ENCODE measurements at regions not wholly inside any gene's neighbourhood (a gene's known extent, or its start where the extent isn't known, plus 50 kb on each side); places are given as distances from the start of the nearest gene placed in this dataset.

DNA sequence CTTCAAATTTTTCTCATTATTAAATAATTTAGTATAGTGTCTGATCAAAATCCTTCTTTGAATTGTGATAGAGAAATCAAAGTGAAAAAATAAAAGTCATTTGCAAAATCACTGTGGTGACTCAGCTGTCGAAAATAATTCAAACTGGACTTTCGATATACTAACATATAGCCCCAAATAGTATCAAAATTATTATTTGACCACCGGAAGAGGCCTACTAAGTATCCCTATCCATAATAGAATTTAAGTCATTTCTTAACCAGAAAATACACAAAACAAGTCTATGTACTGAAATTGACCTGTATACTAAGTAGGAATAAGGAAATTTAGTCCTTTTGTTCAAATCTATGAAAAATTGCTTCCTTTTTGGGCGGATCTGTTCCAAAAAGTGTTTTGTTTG, 180.7 kb downstream of the MRPL39 start:
- no peak for DNase-seq (ENCODE audit: insufficient read length, low spot score)

DNA sequence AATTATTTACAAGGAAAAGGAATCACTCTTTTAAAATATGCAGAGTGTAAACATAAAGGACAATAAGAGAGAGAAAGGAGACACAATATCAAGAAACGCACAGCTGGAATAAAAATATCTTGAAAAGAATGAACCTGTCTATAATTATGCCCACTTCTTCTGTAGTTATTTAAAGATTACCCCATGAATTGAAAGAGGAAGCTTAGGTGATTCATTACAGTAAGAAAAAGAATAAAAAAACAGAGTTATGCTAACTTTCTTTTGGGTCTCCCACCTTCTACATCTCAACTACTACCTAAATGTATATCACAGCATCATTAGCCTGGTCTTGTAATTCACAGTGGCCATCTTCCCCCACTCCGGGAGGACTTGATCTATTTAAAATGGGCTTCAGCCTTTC, 182.1 kb downstream of the MRPL39 start:
- FAIRE-seq (peak; percentile 92), DNase-seq (ENCODE audit: insufficient read length, low spot score) (no peak)

More for the DNA sequence above, 180.7 kb downstream of the MRPL39 start:
- peak; percentile 55 for FAIRE-seq

DNA sequence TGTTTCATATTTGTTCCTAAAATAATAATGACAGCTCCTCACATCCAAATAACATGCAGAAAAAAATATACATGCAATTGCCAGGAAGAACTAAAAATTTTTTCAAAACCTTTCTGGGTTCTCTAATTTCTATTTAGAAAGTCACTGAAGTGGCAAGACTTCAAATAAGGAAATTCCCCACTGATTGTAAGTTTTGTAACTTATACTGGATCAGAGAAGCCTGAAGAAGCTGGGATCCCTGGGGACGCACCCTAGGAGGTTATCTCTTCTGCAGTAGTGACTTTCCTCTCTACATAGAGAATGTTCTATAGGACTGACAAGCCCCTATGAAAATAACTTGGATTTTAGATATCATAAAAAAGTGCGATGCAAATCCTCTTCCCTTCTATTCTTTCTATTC, 182.6 kb downstream of the MRPL39 start:
- DNase-seq (ENCODE audit: insufficient read length, low spot score) (no peak), FAIRE-seq (no peak)

DNA sequence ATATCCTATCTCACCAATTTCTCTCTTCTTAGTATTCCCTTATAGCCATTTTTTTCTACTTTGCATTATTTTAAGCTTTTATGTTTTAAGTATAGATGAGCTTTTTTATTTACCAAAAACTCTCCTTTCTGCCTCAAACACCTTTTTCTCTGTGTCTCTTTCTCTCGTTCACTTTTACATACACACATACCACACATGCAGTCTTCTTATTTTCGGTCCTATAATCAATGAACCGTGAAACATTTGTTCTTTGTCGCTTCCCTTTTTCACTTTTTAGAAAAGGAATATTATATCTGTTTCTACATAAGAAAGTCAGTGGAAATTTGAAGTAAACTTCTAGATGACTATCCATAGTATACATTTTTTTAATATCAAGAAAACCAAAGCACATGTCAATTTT, 183.2 kb downstream of the MRPL39 start:
- peak; percentile 94 for FAIRE-seq
- no peak for DNase-seq (ENCODE audit: insufficient read length, low spot score)

DNA sequence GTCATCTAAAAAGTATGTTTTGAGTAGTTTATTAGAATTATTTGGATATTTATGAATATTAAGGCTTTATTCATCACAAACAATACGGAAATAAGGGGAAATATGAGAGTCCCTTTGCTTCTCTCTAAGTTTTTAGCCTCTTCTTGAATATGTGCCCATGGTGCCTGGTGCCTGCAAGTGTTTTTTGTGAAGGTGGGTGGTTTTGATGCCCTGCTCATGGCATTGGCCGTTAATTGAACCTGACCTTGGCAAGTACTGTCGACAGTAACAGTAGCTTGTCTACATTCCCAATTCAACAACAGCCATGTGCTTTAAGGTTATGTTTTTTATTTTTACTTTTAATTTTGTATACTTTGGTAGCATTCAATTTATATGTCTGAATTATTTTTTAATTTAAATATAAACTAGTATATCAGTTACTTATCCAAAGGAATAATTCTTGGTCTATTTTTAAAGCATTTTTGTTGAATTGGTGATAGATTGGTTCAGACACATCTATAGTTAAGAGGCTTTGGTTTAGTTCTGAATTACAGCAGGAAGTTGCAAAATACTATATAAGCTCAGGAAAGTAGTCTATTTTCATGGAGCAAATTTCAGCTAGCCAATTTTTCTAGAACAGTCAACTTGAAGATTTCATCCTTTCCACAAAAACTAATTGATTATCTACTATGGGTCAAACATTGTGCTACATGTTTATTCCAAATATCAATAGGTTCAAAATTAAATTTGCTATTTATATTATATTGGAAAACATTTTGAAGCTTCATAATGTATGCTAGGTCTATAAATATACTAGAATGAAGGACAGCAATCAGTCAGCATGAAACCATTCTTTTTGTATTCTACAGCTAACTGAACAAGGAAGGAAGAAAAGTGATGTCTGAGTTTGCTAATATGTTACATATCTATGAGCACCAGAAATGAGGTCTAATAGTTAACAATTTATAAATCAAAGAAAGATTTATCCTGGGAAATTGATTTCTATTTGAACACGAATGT, 184.4 kb downstream of the MRPL39 start:
- no peak for DNase-seq (ENCODE audit: insufficient read length, low spot score)
- FAIRE-seq = peak; percentile 87

DNA sequence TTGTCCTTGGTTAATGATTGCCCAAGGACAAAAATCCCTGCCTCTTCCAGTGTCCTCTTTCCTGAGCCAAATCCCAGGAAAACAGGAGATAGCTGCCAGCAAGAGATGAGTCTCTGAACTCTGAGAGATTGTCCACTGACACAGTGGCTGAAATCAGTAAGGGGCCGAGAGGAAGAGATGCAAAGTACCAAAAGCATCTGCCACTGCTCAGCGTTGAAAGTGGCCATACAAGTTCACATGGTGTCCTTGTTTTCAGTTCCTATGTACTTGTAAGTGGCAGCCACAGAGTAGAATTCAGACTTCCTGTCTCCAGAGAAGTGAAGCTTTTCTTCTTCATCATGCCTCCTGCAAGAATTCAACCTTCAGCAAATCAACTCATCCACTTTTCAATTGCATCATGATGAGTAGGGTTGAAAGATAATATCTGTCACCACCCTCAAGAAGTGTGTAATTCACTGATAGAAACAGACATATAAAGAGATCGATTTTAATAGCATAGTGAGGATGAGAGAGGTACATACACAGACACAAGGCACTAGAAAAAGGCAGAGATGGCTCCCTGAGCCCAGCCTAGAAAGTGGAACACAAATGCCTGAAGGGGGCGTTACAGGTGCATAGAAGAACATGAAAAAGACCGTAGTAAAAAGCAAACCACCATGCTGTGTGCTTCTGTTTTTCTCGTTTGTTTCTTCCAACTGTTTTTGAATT, 185.8 kb downstream of the MRPL39 start:
- peak; percentile 100 for FAIRE-seq
- DNase-seq (ENCODE audit: insufficient read length, low spot score) = no peak

DNA sequence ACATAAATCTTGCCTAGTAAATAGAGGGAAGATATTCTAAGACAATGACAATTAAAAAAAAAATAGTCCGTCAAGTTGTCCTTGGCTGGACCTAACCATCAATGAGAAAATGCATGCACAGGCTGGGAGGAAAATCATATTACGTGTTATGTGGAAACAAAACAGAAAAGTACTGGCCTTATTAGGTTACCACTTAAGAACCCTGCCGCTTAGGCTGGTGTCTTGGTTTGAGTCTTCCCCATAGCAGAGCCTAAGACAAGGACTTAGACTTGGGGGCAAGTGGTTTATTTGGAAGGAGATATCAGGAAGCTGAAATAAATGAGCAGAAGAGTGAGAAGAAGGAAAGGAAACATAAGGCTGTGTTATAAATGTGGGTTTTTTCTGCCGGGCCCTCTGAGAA, 186.4 kb downstream of the MRPL39 start:
- DNase-seq (ENCODE audit: insufficient read length, low spot score) = no peak
- FAIRE-seq = no peak

DNA sequence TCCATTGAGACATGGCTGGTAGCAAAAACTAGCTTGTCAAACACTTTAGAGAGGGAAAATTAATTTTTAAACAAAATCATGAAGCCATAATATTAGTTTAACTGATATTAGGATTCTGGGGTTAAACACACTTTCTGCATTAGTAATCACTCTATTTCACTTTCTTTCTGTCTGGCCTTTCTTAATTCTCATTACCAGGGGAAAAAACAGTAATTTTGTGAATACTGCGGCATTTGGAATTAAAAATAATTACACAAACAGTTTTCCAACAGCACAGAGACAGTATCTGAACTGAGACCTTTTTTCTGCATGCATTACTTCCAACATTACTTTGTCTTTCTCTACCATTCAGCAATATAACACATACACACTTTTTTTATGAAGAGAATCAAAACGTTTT, 190.6 kb downstream of the MRPL39 start:
- DNase-seq (ENCODE audit: insufficient read length, low spot score) (no peak), FAIRE-seq (peak; percentile 82)

DNA sequence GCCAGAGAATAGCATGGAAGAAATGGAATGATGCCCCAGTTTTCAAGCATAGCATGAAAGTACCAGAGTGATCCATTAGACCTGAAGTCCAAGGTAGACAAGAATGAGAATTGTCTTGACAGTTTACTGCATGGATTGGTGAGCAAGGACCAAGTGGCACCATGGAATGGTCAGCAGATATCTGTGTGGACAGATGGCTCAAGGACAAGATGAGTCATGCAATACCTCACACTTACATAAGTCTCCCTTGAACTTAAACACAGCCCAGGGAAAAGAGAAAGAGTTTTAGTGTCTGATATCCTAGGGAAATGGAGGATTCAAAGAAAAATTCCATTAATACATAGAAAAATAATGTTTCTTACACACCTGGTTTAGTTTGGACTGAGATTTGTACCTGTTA, 195.2 kb downstream of the MRPL39 start:
- FAIRE-seq (no peak), DNase-seq (ENCODE audit: insufficient read length, low spot score) (no peak)

DNA sequence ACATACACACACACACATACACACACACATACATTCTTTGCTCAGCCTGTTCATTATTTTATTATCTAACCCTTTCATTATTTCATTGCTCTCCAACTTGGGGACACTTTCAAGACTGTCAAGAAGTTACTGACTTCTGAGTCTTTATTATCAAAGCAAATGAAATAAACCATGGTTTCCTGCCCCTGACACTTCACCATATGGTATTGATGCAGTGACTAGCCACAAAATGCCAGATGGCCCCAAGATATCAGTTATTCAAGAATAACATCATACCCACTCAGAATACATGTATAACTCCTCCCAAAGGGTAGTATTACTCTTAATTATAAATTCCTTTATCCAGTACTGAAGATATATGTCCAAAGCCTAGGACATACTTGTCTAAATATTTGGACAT, 197.3 kb downstream of the MRPL39 start:
- no peak for FAIRE-seq
- DNase-seq (ENCODE audit: insufficient read length, low spot score) = no peak

DNA sequence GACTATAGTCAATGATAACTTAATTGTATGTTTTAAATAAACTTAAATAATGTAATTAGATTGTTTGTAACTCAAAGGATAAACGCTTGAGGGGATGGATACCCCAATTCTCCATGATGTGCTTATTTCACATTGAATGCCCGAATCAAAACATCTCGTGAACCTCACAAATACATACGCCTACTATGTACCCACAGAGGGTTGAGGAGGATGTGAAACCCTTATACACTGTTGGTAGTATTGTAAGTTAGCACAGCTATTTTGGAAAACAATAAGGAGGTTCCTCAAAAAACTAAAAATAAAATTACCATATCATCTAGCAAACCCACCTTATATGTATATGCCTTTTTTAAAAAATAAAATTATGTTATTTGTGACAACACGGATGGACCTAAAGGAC, 198.6 kb downstream of the MRPL39 start:
- DNase-seq (ENCODE audit: insufficient read length, low spot score) = no peak
- FAIRE-seq = no peak

DNA sequence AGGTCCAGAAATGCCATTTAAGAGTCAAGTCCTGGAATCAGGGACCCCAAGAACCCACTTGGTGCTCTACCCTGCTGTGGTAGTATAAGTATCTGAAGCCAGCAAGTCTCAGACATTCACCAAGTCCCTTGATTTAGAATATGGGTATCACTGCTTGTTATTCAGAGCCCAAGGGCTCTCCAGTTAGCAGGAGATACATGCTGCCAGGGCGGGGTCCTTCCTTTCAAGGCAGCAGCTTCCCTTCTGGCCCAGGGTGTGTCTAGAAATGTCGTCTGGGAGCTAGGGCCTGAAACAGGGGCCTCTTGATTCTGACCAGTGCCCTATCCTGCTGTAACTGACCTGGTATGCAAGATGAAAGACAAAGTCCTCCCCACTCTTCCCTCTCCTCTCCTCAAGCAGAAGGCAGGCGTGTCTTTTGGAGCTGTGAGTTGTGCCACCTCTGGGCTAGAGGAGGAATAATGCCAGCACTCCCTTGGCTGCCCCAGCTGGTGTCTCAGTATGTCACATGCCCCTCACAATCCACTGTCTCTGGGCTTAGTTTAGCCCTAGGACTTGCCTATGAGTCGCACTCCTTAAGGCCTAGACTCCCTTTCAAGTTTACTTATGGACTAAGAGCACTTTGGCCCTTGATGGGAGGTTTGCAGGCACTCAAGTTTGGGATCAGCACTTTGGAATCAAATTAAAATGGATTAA, 200.2 kb downstream of the MRPL39 start:
- DNase-seq (ENCODE audit: insufficient read length, low spot score) (no peak), FAIRE-seq (no peak)

DNA sequence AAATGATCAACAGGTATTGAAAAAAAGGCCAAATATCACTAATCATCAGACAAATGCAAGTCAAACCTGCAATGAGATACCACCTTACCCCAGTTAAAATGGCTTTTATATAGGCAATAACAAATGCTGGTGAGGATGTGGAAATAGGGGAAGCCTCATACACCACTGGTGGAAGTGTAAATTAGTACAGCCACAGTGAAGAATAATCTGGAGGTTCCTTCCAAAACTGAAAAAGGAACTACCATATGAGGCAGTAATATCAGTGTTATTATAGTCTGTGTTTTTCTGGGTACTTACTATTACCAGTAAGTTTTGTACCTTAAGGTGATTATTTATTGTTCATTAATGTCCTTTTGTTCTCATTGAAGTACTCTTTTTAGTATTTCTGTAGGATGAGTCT, 201.3 kb downstream of the MRPL39 start:
- DNase-seq (ENCODE audit: insufficient read length, low spot score) (no peak), FAIRE-seq (peak; percentile 67)

DNA sequence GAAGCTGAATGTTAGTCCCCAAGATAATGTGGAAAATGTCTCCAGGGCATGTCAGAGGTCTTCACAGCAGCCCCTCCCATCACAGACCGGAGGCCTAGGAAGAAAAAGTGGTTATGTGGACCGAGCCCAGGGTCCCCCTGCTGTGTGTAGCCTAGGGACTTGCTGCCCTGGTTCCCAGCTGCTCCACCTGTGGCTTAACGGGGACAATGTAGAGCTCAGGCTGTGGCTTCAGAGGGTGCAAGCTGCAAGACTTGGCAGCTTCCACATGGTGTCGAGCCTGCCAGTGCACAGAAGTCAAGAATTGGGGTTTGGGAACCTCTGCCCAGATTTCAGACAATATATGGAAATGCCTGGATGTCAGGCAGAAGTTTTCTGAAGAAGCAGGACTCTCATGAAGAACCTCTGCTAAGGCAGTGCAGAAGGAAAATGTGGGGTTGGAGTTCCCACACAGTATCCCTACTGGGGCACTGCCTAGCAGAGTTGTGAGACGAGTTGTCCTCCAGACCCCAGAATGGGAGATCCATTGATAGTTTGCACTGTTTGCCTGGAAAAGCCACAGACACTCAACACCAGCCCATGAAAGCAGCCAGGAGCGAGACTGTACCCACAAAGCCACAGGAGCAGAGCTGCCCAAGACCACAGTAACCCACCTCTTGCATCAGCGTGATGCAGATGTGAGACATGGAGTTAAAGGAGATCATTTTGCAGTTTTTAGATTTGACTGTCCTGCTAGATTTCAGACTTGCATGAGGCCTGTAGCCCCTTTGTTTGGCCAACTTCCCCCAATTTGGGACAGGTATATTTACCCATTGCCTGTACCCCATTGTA, 204.9 kb downstream of the MRPL39 start:
- no peak for DNase-seq (ENCODE audit: insufficient read length, low spot score)
- no peak for FAIRE-seq

DNA sequence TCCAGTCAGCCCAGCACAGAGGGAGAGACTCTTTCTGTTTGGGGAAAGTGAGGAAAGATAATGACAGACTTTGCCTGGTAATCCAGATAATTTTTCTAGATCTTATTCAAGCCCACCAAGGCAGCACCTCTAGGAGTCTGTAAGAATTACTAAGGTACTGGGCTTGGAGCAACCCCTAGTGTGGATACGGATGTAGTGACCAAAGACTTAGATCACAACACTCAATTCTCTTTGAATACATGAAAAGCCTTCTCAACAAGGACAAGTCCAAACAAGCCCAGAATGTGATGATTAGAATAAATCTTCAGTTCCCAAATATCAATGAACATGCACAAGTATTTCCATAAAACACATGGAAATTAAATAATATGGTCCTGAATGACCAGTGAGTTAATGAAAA, 206.9 kb downstream of the MRPL39 start:
- FAIRE-seq = peak; percentile 26

DNA sequence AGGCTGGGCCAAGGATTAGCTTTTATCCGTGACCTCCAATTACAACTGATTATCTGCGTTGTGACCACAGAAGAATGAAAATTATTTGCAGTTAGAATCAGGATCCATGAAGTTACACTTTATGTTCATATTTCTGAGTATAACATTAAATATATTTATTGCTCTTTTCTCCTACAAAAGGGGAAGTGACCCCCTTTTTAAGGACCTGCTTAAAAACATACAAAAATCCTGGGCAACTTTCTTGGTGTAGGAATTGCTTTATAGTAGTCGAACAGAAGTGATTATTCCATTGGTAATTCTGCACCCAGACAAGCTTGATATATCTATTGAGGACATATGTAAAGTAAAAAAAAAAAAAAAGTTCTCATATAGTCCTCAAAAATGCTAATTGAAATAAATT, 208.7 kb downstream of the MRPL39 start:
- FAIRE-seq (no peak), DNase-seq (ENCODE audit: insufficient read length, low spot score) (no peak)

More for the DNA sequence above, 206.9 kb downstream of the MRPL39 start:
- DNase-seq (ENCODE audit: insufficient read length, low spot score) = no peak

DNA sequence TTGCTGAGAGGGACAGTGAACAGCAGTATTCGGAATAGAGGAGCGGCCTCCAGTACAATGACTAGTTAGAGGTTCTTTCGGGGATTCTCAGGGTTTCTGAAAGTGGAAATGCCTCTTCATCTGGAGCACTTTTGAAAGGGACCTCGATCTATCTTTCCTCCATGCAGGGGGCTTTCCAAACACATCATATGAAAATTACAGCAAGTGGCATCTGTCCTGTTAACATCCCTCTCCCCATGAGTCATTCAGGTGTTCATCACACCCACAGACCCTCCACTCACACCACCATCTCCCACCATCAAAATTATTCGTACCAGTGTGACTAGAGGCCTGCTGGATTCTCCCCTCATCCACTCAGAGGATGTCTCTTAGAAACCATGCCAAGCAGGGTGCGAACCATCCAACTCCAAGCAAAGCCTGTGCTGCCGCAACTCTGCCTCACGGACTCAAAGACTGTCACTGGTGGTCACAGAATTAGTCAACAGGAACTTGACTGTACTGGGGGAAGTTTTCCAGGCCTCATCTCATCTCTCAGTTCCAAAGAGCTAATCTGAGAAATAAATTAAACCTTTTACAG, 211.1 kb downstream of the MRPL39 start:
- peak; percentile 34 for DNase-seq (ENCODE audit: insufficient read length, low spot score)
- peak; percentile 97 for FAIRE-seq

DNA sequence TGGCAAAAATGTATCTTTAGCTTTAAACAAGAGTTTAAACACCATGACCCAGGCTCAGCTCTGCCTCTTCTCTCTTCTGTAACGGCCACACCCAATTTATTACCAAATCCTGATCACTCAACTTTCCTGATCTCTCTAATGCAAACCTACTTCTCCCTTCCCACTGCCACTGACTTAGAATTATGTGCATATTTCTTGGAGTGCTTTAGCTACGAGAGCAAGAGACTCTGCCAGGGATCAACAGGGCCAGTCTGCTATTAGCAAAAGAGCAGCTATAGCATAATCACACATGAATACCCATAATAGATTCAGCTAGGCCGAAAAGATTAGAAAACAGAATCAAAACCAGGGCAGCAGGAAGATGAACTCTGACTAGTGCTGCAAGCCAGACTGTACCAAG, 215.5 kb downstream of the MRPL39 start:
- FAIRE-seq (no peak), DNase-seq (ENCODE audit: insufficient read length, low spot score) (no peak)

DNA sequence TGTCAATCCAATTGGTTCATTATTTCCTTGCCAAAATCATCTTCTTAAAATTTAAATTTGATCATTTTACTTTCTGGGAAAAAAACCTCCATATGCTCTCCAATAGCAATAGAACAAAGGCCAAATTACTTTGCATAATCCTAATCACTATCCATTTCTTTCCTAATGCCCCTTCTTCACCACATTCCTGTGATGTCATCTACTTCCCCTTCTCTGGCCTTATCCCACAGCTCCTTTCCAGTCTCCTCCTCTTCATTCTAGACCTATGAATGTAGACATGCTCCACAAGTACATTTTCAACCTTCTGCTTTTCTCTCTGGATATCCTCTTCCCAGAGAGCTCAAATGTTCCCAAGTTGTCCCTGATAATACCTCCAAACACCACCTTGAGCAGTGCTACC, 216.6 kb downstream of the MRPL39 start:
- DNase-seq (ENCODE audit: insufficient read length, low spot score) (no peak), FAIRE-seq (peak; percentile 11)

DNA sequence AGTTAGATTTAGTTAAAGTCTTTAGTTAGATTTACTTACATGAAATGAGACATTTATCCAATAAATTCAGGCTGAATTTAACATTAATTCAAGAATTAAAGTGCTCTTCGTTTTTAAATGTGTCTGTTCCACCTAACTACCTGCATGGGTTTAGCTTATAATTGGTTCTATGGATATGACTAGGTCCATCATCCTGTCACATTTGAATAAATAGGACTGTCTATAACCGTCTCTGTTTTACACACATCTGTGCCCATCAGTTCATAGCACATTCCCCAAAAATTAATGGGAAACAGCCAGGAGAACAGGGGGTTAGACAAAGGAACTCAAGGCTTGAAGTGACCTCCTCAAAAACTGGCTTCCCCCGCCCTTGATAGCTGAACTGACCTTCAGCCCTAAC, 219.6 kb downstream of the MRPL39 start:
- FAIRE-seq (no peak), DNase-seq (ENCODE audit: insufficient read length, low spot score) (no peak)

Measured in GM19239 (cell line).